K562 (cell line): ENCODE measurements at regions not wholly inside any gene's neighbourhood (a gene's known extent, or its start where the extent isn't known, plus 50 kb on each side); places are given as distances from the start of the nearest gene placed in this dataset.

Experiments used
- BRF2 ChIP-seq: IDR thresholded peaks from 3 replicates; pipeline ENCODE4 v1.6.1; 2011; ENCODE audit warnings: borderline replicate concordance, mild to moderate bottlenecking; ENCODE audit not compliant: insufficient read length, insufficient read depth
- CUX1 ChIP-seq: fragments of 200-800 bp; sonication (Bioruptor generic); IDR thresholded peaks from 2 replicates; pipeline ENCODE4 v1.6.1; 2016; ENCODE audit warnings: missing genetic modification characterization, missing compliant biosample characterization
- GATAD2A ChIP-seq: fragments of 450-650 bp; IDR thresholded peaks from 2 replicates; pipeline ENCODE4 v1.6.1; 2017
- HDAC8 ChIP-seq: fragments of 450-650 bp; IDR thresholded peaks from 2 replicates; pipeline ENCODE4 v1.6.1; 2016; ENCODE audit warnings: mild to moderate bottlenecking, missing genetic modification characterization, moderate library complexity, missing compliant biosample characterization
- KAT2B ChIP-seq: IDR thresholded peaks from one replicate; pipeline ENCODE4 v1.6.1; 2012; ENCODE audit warnings: low read depth, mild to moderate bottlenecking, control low read depth, inconsistent platforms, low read length, moderate library complexity
- POLR2A ChIP-seq: fragments of 450-650 bp; conservative IDR thresholded peaks from 2 replicates; pipeline ENCODE4 v1.6.1; 2016
- ZNF175 ChIP-seq: fragments of 200-800 bp; sonication (Bioruptor generic); IDR thresholded peaks from 2 replicates; pipeline ENCODE4 v1.6.1; 2016; ENCODE audit warnings: low read depth, mild to moderate bottlenecking, missing genetic modification characterization, missing compliant biosample characterization
- TF ChIP-seq, protein P1 (sequence below): fragments of 450-650 bp; IDR thresholded peaks from 2 replicates; pipeline ENCODE4 v1.6.1; 2016; ENCODE audit warnings: antibody characterized with exemption

DNA sequence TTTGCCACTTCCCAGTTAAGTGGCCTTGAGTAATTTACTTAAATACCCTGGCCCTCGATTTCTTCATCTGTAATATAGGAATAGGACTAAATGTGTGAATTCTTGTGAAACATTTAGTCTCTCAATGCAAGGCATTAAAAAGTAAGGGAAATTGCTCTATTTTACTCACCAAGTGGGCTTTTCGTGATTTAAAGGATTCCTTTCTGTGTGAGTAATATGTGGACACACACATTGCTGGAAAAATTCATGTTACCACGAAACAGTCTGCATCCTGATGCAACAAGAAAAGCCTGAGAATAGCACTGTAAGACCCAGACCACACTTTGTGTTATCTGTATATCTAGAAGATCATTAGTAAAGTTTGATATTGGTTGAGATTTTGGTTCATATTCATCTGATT lies 1243.0 kb upstream of the CDH9 start:
- no peak for TF ChIP-seq BRF2
- TF ChIP-seq POLR2A, result no peak
- TF ChIP-seq, protein P1, sequence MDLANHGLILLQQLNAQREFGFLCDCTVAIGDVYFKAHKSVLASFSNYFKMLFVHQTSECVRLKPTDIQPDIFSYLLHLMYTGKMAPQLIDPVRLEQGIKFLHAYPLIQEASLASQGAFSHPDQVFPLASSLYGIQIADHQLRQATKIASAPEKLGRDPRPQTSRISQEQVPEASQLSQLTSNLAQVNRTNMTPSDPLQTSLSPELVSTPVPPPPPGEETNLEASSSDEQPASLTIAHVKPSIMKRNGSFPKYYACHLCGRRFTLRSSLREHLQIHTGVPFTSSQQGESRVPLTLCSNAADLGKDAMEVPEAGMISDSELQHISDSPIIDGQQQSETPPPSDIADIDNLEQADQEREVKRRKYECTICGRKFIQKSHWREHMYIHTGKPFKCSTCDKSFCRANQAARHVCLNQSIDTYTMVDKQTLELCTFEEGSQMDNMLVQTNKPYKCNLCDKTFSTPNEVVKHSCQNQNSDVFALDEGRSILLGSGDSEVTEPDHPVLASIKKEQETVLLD, result no peak
- no peak for TF ChIP-seq ZNF175 (CRISPR knock-in tag)
- no peak for TF ChIP-seq HDAC8 (tag)
- TF ChIP-seq GATAD2A, result no peak
- no peak for TF ChIP-seq CUX1 (CRISPR knock-in tag)
- no peak for TF ChIP-seq KAT2B
